AG08395 (cell line): ENCODE measurements at regions not wholly inside any gene's neighbourhood (a gene's known extent, or its start where the extent isn't known, plus 50 kb on each side); places are given as distances from the start of the nearest gene placed in this dataset.

ENCODE experiments used
- DNase-seq: peaks from one replicate; pipeline ENCODE4 v3.0.0; 2012; ENCODE audit warnings: mixed read lengths, low spot score

GRCh38 chr12:61502179-61502578 is 758.0 kb upstream of the USP15 start:
- DNase-seq: no peak

- no peak for DNase-seq
Measured at GRCh38 chr12:61504396-61505080, 755.7 kb upstream of the USP15 start.

- DNase-seq: no peak
Measured at GRCh38 chr12:61513499-61513898, 746.7 kb upstream of the USP15 start.

- DNase-seq: no peak
Measured at GRCh38 chr12:61514016-61514415, 746.2 kb upstream of the USP15 start.

GRCh38 chr12:61521258-61521657 is 738.9 kb upstream of the USP15 start:
- no peak for DNase-seq

GRCh38 chr12:61523276-61523992 is 736.8 kb upstream of the USP15 start:
- no peak for DNase-seq

GRCh38 chr12:61524851-61525250 is 735.4 kb upstream of the USP15 start:
- no peak for DNase-seq

- no peak for DNase-seq
Measured at GRCh38 chr12:61525331-61525730, 734.9 kb upstream of the USP15 start.

- no peak for DNase-seq
Measured at GRCh38 chr12:61530456-61530855, 729.7 kb upstream of the USP15 start.

GRCh38 chr12:61531195-61531594 is 729.0 kb upstream of the USP15 start:
- no peak for DNase-seq

- DNase-seq: no peak
Measured at GRCh38 chr12:61536117-61536516, 724.1 kb upstream of the USP15 start.

- no peak for DNase-seq
Measured at GRCh38 chr12:61536525-61536924, 723.7 kb upstream of the USP15 start.

- no peak for DNase-seq
Measured at GRCh38 chr12:61538951-61539350, 721.3 kb upstream of the USP15 start.

- no peak for DNase-seq
Measured at GRCh38 chr12:61542551-61542950, 717.7 kb upstream of the USP15 start.

- no peak for DNase-seq
Measured at GRCh38 chr12:61546296-61546695, 713.9 kb upstream of the USP15 start.

GRCh38 chr12:61553091-61553490 is 707.1 kb upstream of the USP15 start:
- no peak for DNase-seq

- no peak for DNase-seq
Measured at GRCh38 chr12:61554268-61555008, 705.8 kb upstream of the USP15 start.

- no peak for DNase-seq
Measured at GRCh38 chr12:61563665-61564450, 696.3 kb upstream of the USP15 start.

GRCh38 chr12:61564466-61564865 is 695.7 kb upstream of the USP15 start:
- DNase-seq: no peak

GRCh38 chr12:61566183-61566582 is 694.0 kb upstream of the USP15 start:
- DNase-seq: no peak

GRCh38 chr12:61574339-61574738 is 685.9 kb upstream of the USP15 start:
- DNase-seq: no peak

- DNase-seq: no peak
Measured at GRCh38 chr12:61584943-61585342, 675.3 kb upstream of the USP15 start.
